ENCODE measurements at regions not wholly inside any gene's neighbourhood (a gene's known extent, or its start where the extent isn't known, plus 50 kb on each side); places are given as distances from the start of the nearest gene placed in this dataset.

DNA sequence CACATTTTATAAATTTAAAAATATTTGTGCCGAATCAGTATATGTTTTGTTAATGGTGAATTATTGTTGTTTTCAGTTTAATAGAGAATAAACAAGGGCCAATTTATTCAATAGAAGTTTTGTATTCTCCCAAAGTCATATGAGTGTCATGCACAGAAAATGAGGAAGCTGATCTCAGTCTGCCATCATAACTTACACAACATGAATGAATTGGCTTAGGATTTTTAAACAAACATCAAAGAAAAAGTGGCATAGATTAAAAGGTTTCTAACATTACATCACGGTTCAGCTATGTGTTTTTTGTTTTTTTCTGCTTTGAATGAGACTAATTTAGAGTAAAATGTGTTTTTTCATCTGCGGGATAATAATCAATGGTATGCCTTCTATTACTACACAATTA is 123.4 kb upstream of the CTNNA2 start:
- no peaks in the 10 kb centered on the region for H3K36me3 ChIP-seq
- DNase-seq = no peak
- WGBS, 5 donors = 76 to 85% (median 78%) methylated on average over 3 of the region's 3 CpGs
- H3K4me1 ChIP-seq = no peaks in the 10 kb centered on the region
- H3K27me3 ChIP-seq (replicated peaks in 1 of 7) = no peaks in the 10 kb centered on the region
- no peak overlapping the region for H3K4me3 ChIP-seq
- H3K9me3 ChIP-seq = peaks cover 0 to 4% (median 0%) of the 10 kb centered on the region in 8 donors
- TF ChIP-seq POLR2AphosphoS5 (IDR thresholded peaks at IDR 0.05) (no peak), POLR2A (IDR thresholded peaks at IDR 0.05) (no peak)
- TF ChIP-seq, protein P1, sequence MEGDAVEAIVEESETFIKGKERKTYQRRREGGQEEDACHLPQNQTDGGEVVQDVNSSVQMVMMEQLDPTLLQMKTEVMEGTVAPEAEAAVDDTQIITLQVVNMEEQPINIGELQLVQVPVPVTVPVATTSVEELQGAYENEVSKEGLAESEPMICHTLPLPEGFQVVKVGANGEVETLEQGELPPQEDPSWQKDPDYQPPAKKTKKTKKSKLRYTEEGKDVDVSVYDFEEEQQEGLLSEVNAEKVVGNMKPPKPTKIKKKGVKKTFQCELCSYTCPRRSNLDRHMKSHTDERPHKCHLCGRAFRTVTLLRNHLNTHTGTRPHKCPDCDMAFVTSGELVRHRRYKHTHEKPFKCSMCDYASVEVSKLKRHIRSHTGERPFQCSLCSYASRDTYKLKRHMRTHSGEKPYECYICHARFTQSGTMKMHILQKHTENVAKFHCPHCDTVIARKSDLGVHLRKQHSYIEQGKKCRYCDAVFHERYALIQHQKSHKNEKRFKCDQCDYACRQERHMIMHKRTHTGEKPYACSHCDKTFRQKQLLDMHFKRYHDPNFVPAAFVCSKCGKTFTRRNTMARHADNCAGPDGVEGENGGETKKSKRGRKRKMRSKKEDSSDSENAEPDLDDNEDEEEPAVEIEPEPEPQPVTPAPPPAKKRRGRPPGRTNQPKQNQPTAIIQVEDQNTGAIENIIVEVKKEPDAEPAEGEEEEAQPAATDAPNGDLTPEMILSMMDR (IDR thresholded peaks at IDR 0.05 in 8 of 11, conservative IDR thresholded peaks at IDR 0.05 in 3 of 11) = no peak
- intact Hi-C loops (cut with DNase I; ENCODE audit: low total_unique reads) = no loop called here
- no peak overlapping the region for H3K27ac ChIP-seq

DNA sequence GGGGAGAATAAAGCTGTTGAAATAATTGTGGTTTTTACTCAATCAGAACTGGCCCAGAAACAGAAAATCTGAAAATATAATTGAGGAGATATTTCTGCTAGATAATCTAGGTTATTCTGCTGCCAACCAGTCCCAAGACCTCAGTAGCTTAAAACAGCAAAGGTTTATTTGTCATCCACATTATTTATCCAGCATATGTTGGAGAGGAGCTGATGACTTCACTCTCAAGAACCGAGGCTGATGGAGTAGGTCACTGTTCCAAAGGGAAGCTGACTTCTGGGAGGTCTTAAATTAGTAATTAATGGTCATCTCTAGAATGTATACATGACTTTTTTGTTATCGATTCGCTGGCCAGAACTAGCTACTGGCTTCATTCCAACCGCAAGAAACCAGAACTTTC is 124.8 kb upstream of the CTNNA2 start:
- Histone ChIP-seq H3K27ac (no peak overlapping the region), H3K36me3 (no peaks in the 10 kb centered on the region), H3K4me3 (no peak overlapping the region), H3K4me1 (no peaks in the 10 kb centered on the region), H3K9me3 (peaks cover 0 to 4% (median 0%) of the 10 kb centered on the region in 8 donors), H3K27me3 (replicated peaks in 1 of 7) (no peaks in the 10 kb centered on the region)
- intact Hi-C loops (cut with DNase I; ENCODE audit: low total_unique reads) = no loop called here
- TF ChIP-seq, protein P1 (IDR thresholded peaks at IDR 0.05 in 8 of 11, conservative IDR thresholded peaks at IDR 0.05 in 3 of 11) = no peak
- TF ChIP-seq POLR2A (IDR thresholded peaks at IDR 0.05) (no peak), POLR2AphosphoS5 (IDR thresholded peaks at IDR 0.05) (no peak)
- WGBS, 5 donors = 74 to 79% (median 78%) methylated on average over 4 of the region's 4 CpGs
- DNase-seq = no peak

- H3K27ac ChIP-seq = no peak overlapping the region
- no peak for DNase-seq
- WGBS, 5 donors = 84 to 92% (median 87%) methylated on average over 4 of the region's 4 CpGs
- TF ChIP-seq POLR2AphosphoS5 (IDR thresholded peaks at IDR 0.05) (no peak), POLR2A (IDR thresholded peaks at IDR 0.05) (no peak)
- TF ChIP-seq, protein P1 (IDR thresholded peaks at IDR 0.05 in 8 of 11, conservative IDR thresholded peaks at IDR 0.05 in 3 of 11) = no peak
- H3K4me3 ChIP-seq = no peak overlapping the region
- H3K36me3 ChIP-seq = no peaks in the 10 kb centered on the region
- H3K27me3 ChIP-seq (replicated peaks in 1 of 7) = no peaks in the 10 kb centered on the region
- intact Hi-C loops (cut with DNase I; ENCODE audit: low total_unique reads) = no loop called here
- peaks cover 0 to 4% (median 0%) of the 10 kb centered on the region in 8 donors for H3K9me3 ChIP-seq
- no peaks in the 10 kb centered on the region for H3K4me1 ChIP-seq
These were observed 125.4 kb upstream of the CTNNA2 start for GRCh38 chr2:79387431-79387830.

GRCh38 chr2:79383681-79384080 is 129.2 kb upstream of the CTNNA2 start:
- WGBS, 5 donors = 44 to 72% (median 55%) methylated on average over 1 of the region's 1 CpG
- H3K27me3 ChIP-seq (replicated peaks in 1 of 7) = no peaks in the 10 kb centered on the region
- no peak for DNase-seq
- TF ChIP-seq, protein P1 (IDR thresholded peaks at IDR 0.05 in 8 of 11, conservative IDR thresholded peaks at IDR 0.05 in 3 of 11) = no peak
- TF ChIP-seq POLR2AphosphoS5 (IDR thresholded peaks at IDR 0.05) (no peak), POLR2A (IDR thresholded peaks at IDR 0.05) (no peak)
- H3K27ac ChIP-seq = no peak overlapping the region
- H3K4me3 ChIP-seq = no peak overlapping the region
- H3K4me1 ChIP-seq = no peaks in the 10 kb centered on the region
- intact Hi-C loops (cut with DNase I; ENCODE audit: low total_unique reads) = no loop called here
- peaks cover 0 to 5% (median 0%) of the 10 kb centered on the region in 8 donors for H3K9me3 ChIP-seq
- H3K36me3 ChIP-seq = no peaks in the 10 kb centered on the region
